ENCODE measurements at regions not wholly inside any gene's neighbourhood (a gene's known extent, or its start where the extent isn't known, plus 50 kb on each side); places are given as distances from the start of the nearest gene placed in this dataset.

DNA sequence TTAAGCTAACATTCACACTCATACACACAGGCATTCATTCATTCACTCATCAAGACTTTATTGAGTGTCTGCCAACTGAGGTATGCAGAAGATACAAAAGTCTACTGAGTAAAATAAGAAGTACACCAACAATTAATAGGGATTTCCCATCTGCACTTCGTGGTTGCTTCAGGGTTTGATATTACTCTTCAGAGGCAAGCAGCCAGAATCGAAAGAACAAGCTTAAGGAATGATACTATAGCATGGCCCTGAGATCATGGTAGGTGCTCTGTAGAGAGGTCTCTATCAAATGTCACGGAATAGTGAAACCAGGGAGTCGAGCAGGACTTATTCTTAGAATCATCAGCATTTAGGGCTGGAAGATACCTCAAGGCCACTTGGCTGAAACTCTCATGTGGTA lies 135.4 kb downstream of the NRN1 start:
- DNase-seq (ENCODE audit: low read depth) (no peak), FAIRE-seq (no peak)
- H4K20me1 ChIP-seq (ENCODE audit: insufficient read depth, low read length) = no peaks in the 10 kb centered on the region
- H2AFZ ChIP-seq (ENCODE audit: low read depth, low read length) = no peak overlapping the region
- H3K9me3 Mint-ChIP-seq (ENCODE audit: unreplicated experiment) = no peaks in the 10 kb centered on the region
- H3K4me1 ChIP-seq (ENCODE audit: insufficient read depth, low read length) = no peaks in the 10 kb centered on the region
- TF ChIP-seq EZH2 (IDR thresholded peaks at IDR 0.05; ENCODE audit: insufficient read depth, low read length) = no peak
- TF ChIP-seq, protein P1, sequence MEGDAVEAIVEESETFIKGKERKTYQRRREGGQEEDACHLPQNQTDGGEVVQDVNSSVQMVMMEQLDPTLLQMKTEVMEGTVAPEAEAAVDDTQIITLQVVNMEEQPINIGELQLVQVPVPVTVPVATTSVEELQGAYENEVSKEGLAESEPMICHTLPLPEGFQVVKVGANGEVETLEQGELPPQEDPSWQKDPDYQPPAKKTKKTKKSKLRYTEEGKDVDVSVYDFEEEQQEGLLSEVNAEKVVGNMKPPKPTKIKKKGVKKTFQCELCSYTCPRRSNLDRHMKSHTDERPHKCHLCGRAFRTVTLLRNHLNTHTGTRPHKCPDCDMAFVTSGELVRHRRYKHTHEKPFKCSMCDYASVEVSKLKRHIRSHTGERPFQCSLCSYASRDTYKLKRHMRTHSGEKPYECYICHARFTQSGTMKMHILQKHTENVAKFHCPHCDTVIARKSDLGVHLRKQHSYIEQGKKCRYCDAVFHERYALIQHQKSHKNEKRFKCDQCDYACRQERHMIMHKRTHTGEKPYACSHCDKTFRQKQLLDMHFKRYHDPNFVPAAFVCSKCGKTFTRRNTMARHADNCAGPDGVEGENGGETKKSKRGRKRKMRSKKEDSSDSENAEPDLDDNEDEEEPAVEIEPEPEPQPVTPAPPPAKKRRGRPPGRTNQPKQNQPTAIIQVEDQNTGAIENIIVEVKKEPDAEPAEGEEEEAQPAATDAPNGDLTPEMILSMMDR (IDR thresholded peaks at IDR 0.05; ENCODE audit: insufficient read depth, low read depth, low read length) = no peak
- H3K27me3 ChIP-seq (ENCODE audit: insufficient read depth, low read length) = no peaks in the 10 kb centered on the region
- H3K36me3 Mint-ChIP-seq (ENCODE audit: low read depth, unreplicated experiment) = no peaks in the 10 kb centered on the region
- no peaks in the 10 kb centered on the region for H3K36me3 ChIP-seq (ENCODE audit: insufficient read depth, low read length)
- H3K79me2 ChIP-seq (ENCODE audit: insufficient read depth, low read length) = no peaks in the 10 kb centered on the region
- H3K27me3 Mint-ChIP-seq (ENCODE audit: low read depth, unreplicated experiment) = peaks cover 9% of the 10 kb centered on the region
- H3K27ac Mint-ChIP-seq (ENCODE audit: unreplicated experiment) = no peak overlapping the region
- H3K4me2 ChIP-seq (ENCODE audit: low read length) = no peak overlapping the region
- H3K27ac ChIP-seq (ENCODE audit: low read depth, low read length) = no peak overlapping the region
- no peak overlapping the region for H3K9ac ChIP-seq (ENCODE audit: low read length)
- H3K4me3 ChIP-seq (ENCODE audit: insufficient read depth, low read depth, low read length) = no peak overlapping the region
- H3K4me1 Mint-ChIP-seq (ENCODE audit: low read depth, unreplicated experiment) = peaks cover 4% of the 10 kb centered on the region
- no peak overlapping the region for H3K4me3 Mint-ChIP-seq (ENCODE audit: unreplicated experiment)
- H3K9me3 ChIP-seq (ENCODE audit: insufficient read depth, low read depth, low read length) = no peaks in the 10 kb centered on the region

DNA sequence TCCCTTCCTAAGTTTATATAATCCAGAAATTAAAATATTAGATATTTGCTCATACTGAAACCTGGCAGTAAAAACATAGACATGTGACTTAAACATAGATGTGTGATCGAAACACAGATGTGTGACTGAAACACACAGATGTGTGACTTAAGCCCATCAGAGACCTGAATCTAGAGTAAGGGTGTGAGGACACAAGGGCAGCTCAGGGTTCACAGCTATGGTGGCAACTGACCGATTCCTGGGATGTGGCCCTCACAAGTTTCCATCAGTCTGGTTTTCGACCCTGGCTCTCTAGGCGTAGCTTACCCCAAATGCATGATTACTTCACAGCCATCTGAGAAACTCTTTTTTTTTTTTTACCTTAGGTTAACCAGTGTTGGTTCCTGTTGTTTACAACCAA lies 137.0 kb downstream of the NRN1 start:
- Histone ChIP-seq H3K79me2 (ENCODE audit: insufficient read depth, low read length) (no peaks in the 10 kb centered on the region), H3K4me3 (ENCODE audit: insufficient read depth, low read depth, low read length) (no peak overlapping the region), H2AFZ (ENCODE audit: low read depth, low read length) (no peak overlapping the region), H4K20me1 (ENCODE audit: insufficient read depth, low read length) (no peaks in the 10 kb centered on the region), H3K9me3 (ENCODE audit: insufficient read depth, low read depth, low read length) (no peaks in the 10 kb centered on the region), H3K27ac (ENCODE audit: low read depth, low read length) (no peak overlapping the region), H3K36me3 (ENCODE audit: insufficient read depth, low read length) (no peaks in the 10 kb centered on the region), H3K4me1 (ENCODE audit: insufficient read depth, low read length) (no peaks in the 10 kb centered on the region), H3K9ac (ENCODE audit: low read length) (no peak overlapping the region), H3K4me2 (ENCODE audit: low read length) (no peak overlapping the region), H3K27me3 (ENCODE audit: insufficient read depth, low read length) (no peaks in the 10 kb centered on the region)
- no peak for TF ChIP-seq EZH2 (IDR thresholded peaks at IDR 0.05; ENCODE audit: insufficient read depth, low read length)
- TF ChIP-seq, protein P1 (IDR thresholded peaks at IDR 0.05; ENCODE audit: insufficient read depth, low read depth, low read length) = no peak
- no peaks in the 10 kb centered on the region for H3K36me3 Mint-ChIP-seq (ENCODE audit: low read depth, unreplicated experiment)
- peaks cover 4% of the 10 kb centered on the region for H3K4me1 Mint-ChIP-seq (ENCODE audit: low read depth, unreplicated experiment)
- H3K27ac Mint-ChIP-seq (ENCODE audit: unreplicated experiment) = no peak overlapping the region
- peaks cover 4% of the 10 kb centered on the region for H3K9me3 Mint-ChIP-seq (ENCODE audit: unreplicated experiment)
- no peak overlapping the region for H3K4me3 Mint-ChIP-seq (ENCODE audit: unreplicated experiment)
- DNase-seq (ENCODE audit: low read depth) (no peak), FAIRE-seq (no peak)
- H3K27me3 Mint-ChIP-seq (ENCODE audit: low read depth, unreplicated experiment) = no peaks in the 10 kb centered on the region

DNA sequence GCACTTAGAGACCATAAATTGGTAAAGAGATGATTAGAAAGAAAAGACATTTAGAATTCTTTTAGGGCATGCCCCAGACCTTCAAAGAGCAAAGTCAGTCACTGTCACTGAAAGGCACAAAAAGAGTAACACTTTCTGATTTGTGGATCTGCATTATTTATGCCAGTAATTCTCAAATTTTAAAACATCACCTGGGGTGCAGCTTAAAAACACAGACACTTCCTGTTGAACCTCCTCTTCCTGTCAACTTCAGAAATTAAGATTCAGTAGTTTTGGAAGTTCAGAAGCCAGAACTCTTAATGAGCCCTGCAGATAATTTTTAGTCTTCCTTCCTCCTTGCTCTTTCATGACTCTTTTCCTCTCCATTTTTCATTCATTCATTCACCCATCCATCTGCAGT lies 137.5 kb downstream of the NRN1 start:
- H3K36me3 ChIP-seq (ENCODE audit: insufficient read depth, low read length) = no peaks in the 10 kb centered on the region
- peaks cover 4% of the 10 kb centered on the region for H3K9me3 Mint-ChIP-seq (ENCODE audit: unreplicated experiment)
- no peak overlapping the region for H3K4me2 ChIP-seq (ENCODE audit: low read length)
- H3K4me1 ChIP-seq (ENCODE audit: insufficient read depth, low read length) = no peaks in the 10 kb centered on the region
- no peak overlapping the region for H3K4me3 ChIP-seq (ENCODE audit: insufficient read depth, low read depth, low read length)
- H3K4me3 Mint-ChIP-seq (ENCODE audit: unreplicated experiment) = no peak overlapping the region
- no peaks in the 10 kb centered on the region for H4K20me1 ChIP-seq (ENCODE audit: insufficient read depth, low read length)
- no peak for DNase-seq (ENCODE audit: low read depth)
- H3K79me2 ChIP-seq (ENCODE audit: insufficient read depth, low read length) = no peaks in the 10 kb centered on the region
- H3K4me1 Mint-ChIP-seq (ENCODE audit: low read depth, unreplicated experiment) = peaks cover 4% of the 10 kb centered on the region
- no peaks in the 10 kb centered on the region for H3K36me3 Mint-ChIP-seq (ENCODE audit: low read depth, unreplicated experiment)
- no peak overlapping the region for H3K27ac ChIP-seq (ENCODE audit: low read depth, low read length)
- no peak for FAIRE-seq
- H3K9ac ChIP-seq (ENCODE audit: low read length) = no peak overlapping the region
- TF ChIP-seq, protein P1 (IDR thresholded peaks at IDR 0.05; ENCODE audit: insufficient read depth, low read depth, low read length) = no peak
- TF ChIP-seq EZH2 (IDR thresholded peaks at IDR 0.05; ENCODE audit: insufficient read depth, low read length) = no peak
- no peaks in the 10 kb centered on the region for H3K9me3 ChIP-seq (ENCODE audit: insufficient read depth, low read depth, low read length)
- H2AFZ ChIP-seq (ENCODE audit: low read depth, low read length) = no peak overlapping the region
- no peak overlapping the region for H3K27ac Mint-ChIP-seq (ENCODE audit: unreplicated experiment)
- no peaks in the 10 kb centered on the region for H3K27me3 Mint-ChIP-seq (ENCODE audit: low read depth, unreplicated experiment)
- H3K27me3 ChIP-seq (ENCODE audit: insufficient read depth, low read length) = no peaks in the 10 kb centered on the region
